GM18498 (cell line): ENCODE measurements at regions not wholly inside any gene's neighbourhood (a gene's known extent, or its start where the extent isn't known, plus 50 kb on each side); places are given as distances from the start of the nearest gene placed in this dataset.

Source experiments
- ATAC-seq: cut with Tn5 transposase; IDR thresholded peaks from one replicate; pipeline ENCODE4 v1.9.1; 2021; ENCODE audit warnings: mild to moderate bottlenecking, moderate library complexity; ENCODE audit not compliant: unreplicated experiment

GRCh38 chr16:86104537-86105048 is 205.6 kb downstream of the IRF8 start:
- ATAC-seq, result no peak

GRCh38 chr16:86107215-86107825 is 208.4 kb downstream of the IRF8 start:
- ATAC-seq, result no peak

GRCh38 chr16:86108062-86108461 is 209.1 kb downstream of the IRF8 start:
- ATAC-seq, result no peak

GRCh38 chr16:86110134-86110533 is 211.2 kb downstream of the IRF8 start:
- no peak for ATAC-seq

GRCh38 chr16:86110726-86111125 is 211.8 kb downstream of the IRF8 start:
- no peak for ATAC-seq

- ATAC-seq, result no peak
These were observed 213.2 kb downstream of the IRF8 start for GRCh38 chr16:86112178-86112577.

- ATAC-seq, result no peak
These were observed 218.3 kb downstream of the IRF8 start for GRCh38 chr16:86117235-86117634.

GRCh38 chr16:86117756-86118155 is 218.8 kb downstream of the IRF8 start:
- no peak for ATAC-seq

- ATAC-seq, result no peak
These were observed 219.7 kb downstream of the IRF8 start for GRCh38 chr16:86118467-86119307.

GRCh38 chr16:86120201-86121192 is 221.5 kb downstream of the IRF8 start:
- ATAC-seq, result no peak

GRCh38 chr16:86121374-86122010 is 222.5 kb downstream of the IRF8 start:
- no peak for ATAC-seq

- no peak for ATAC-seq
These were observed 223.8 kb downstream of the IRF8 start for GRCh38 chr16:86122681-86123342.

- ATAC-seq, result no peak
These were observed 225.4 kb downstream of the IRF8 start for GRCh38 chr16:86124321-86124720.

GRCh38 chr16:86126891-86127290 is 227.9 kb downstream of the IRF8 start:
- no peak for ATAC-seq

GRCh38 chr16:86127366-86127765 is 228.4 kb downstream of the IRF8 start:
- no peak for ATAC-seq

GRCh38 chr16:86128246-86128645 is 229.3 kb downstream of the IRF8 start:
- ATAC-seq, result no peak

GRCh38 chr16:86129541-86129940 is 230.6 kb downstream of the IRF8 start:
- ATAC-seq, result no peak

- no peak for ATAC-seq
These were observed 234.4 kb downstream of the IRF8 start for GRCh38 chr16:86133377-86133776.

GRCh38 chr16:86133847-86134375 is 234.9 kb downstream of the IRF8 start:
- ATAC-seq, result no peak
